Stimulated activated CD4-positive, alpha-beta T cell treated with anti-CD3 and anti-CD28 coated beads, Interleukin-2, amount 100 ng/mL, for 48 hours (primary cell): ENCODE measurements at regions not wholly inside any gene's neighbourhood (a gene's known extent, or its start where the extent isn't known, plus 50 kb on each side); places are given as distances from the start of the nearest gene placed in this dataset.

Experiments
- DNase-seq, 2 donors: peaks; one replicate each; pipeline ENCODE4 v3.0.0-alpha.2; 2020

GRCh38 chr6:150713487-150713886 lies 113.8 kb downstream of the PLEKHG1 start:
- no peak for DNase-seq

GRCh38 chr6:150713931-150714330 lies 114.2 kb downstream of the PLEKHG1 start:
- no peak for DNase-seq

GRCh38 chr6:150715133-150715532 lies 115.4 kb downstream of the PLEKHG1 start:
- DNase-seq: no peak

- DNase-seq: no peak
Measured at GRCh38 chr6:150717419-150717818, 117.7 kb downstream of the PLEKHG1 start.

- no peak for DNase-seq
Measured at GRCh38 chr6:150719099-150719766, 119.5 kb downstream of the PLEKHG1 start.

- DNase-seq: no peak
Measured at GRCh38 chr6:150719831-150720230, 120.1 kb downstream of the PLEKHG1 start.

- DNase-seq: no peak
Measured at GRCh38 chr6:150720774-150721233, 121.1 kb downstream of the PLEKHG1 start.

GRCh38 chr6:150721418-150722266 lies 122.0 kb downstream of the PLEKHG1 start:
- no peak for DNase-seq

GRCh38 chr6:150722614-150723344 lies 123.1 kb downstream of the PLEKHG1 start:
- no peak for DNase-seq

- no peak for DNase-seq
Measured at GRCh38 chr6:150723345-150723658, 123.6 kb downstream of the PLEKHG1 start.

- no peak for DNase-seq
Measured at GRCh38 chr6:150723857-150724256, 124.2 kb downstream of the PLEKHG1 start.

GRCh38 chr6:150725795-150726194 lies 126.1 kb downstream of the PLEKHG1 start:
- no peak for DNase-seq

- DNase-seq: no peak
Measured at GRCh38 chr6:150729188-150729748, 129.6 kb downstream of the PLEKHG1 start.

- no peak for DNase-seq
Measured at GRCh38 chr6:150730801-150731457, 131.2 kb downstream of the PLEKHG1 start.

- no peak for DNase-seq
Measured at GRCh38 chr6:150732765-150733539, 132.6 kb upstream of the MTHFD1L start.

- no peak for DNase-seq
Measured at GRCh38 chr6:150733726-150734125, 131.8 kb upstream of the MTHFD1L start.

- no peak for DNase-seq
Measured at GRCh38 chr6:150734235-150734634, 131.3 kb upstream of the MTHFD1L start.

- no peak for DNase-seq
Measured at GRCh38 chr6:150735341-150735851, 130.1 kb upstream of the MTHFD1L start.

GRCh38 chr6:150738092-150738629 lies 127.3 kb upstream of the MTHFD1L start:
- DNase-seq: no peak

GRCh38 chr6:150739711-150740349 lies 125.7 kb upstream of the MTHFD1L start:
- no peak for DNase-seq

- no peak for DNase-seq
Measured at GRCh38 chr6:150740453-150740852, 125.0 kb upstream of the MTHFD1L start.
